ENCODE measurements at regions not wholly inside any gene's neighbourhood (a gene's known extent, or its start where the extent isn't known, plus 50 kb on each side); places are given as distances from the start of the nearest gene placed in this dataset.

DNA sequence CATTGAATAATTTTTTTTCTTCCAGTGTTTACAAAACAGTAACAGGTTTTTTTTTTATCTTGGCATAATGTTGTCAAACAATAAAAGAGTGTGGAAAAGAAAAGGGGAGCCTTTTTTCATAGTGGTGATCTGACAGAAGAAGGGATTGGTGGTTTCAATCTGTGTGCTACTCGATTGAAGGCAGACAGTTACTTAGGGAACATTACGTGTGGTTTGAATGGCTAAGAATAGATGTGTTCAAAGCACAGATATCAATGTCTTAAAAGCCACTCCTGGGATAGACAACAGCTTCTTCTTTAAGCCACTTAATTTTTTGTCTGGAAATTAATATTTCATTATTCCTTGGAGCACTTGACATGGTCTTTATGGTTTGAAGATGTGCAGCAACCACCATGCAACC lies 558.6 kb upstream of the ADGRL2 start:
- TF ChIP-seq EP300 (IDR thresholded peaks at IDR 0.05; ENCODE audit: borderline replicate concordance in 1 of 2, low read depth in 2 of 2, low read length in 2 of 2) (no peak), POLR2AphosphoS5 (IDR thresholded peaks at IDR 0.05; ENCODE audit: low read depth, low read length) (no peak), POLR2A (IDR thresholded peaks at IDR 0.05; ENCODE audit: control extremely low read depth in 1 of 2, low read depth in 2 of 2, low read length in 2 of 2) (no peak), CHD2 (IDR thresholded peaks at IDR 0.05; ENCODE audit: low read length) (no peak), RFX5 (IDR thresholded peaks at IDR 0.05; ENCODE audit: borderline replicate concordance, low read depth, low read length) (no peak), HDAC6 (IDR thresholded peaks at IDR 0.05; ENCODE audit: low read depth, low read length) (no peak), CBX5 (IDR thresholded peaks at IDR 0.05; ENCODE audit: low read depth, low read length) (no peak), EZH2 (IDR thresholded peaks at IDR 0.05; ENCODE audit: low read depth, low read length, severe bottlenecking) (no peak), TAF1 (IDR thresholded peaks at IDR 0.05; ENCODE audit: low read depth, low read length) (no peak), SP2 (IDR thresholded peaks at IDR 0.05; ENCODE audit: low read length) (no peak), TBP (IDR thresholded peaks at IDR 0.05; ENCODE audit: low read depth, low read length) (no peak), JUND (IDR thresholded peaks at IDR 0.05; ENCODE audit: low read length) (no peak)
- TF ChIP-seq, protein P1, sequence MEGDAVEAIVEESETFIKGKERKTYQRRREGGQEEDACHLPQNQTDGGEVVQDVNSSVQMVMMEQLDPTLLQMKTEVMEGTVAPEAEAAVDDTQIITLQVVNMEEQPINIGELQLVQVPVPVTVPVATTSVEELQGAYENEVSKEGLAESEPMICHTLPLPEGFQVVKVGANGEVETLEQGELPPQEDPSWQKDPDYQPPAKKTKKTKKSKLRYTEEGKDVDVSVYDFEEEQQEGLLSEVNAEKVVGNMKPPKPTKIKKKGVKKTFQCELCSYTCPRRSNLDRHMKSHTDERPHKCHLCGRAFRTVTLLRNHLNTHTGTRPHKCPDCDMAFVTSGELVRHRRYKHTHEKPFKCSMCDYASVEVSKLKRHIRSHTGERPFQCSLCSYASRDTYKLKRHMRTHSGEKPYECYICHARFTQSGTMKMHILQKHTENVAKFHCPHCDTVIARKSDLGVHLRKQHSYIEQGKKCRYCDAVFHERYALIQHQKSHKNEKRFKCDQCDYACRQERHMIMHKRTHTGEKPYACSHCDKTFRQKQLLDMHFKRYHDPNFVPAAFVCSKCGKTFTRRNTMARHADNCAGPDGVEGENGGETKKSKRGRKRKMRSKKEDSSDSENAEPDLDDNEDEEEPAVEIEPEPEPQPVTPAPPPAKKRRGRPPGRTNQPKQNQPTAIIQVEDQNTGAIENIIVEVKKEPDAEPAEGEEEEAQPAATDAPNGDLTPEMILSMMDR (IDR thresholded peaks at IDR 0.05; ENCODE audit: control extremely low read depth in 1 of 3, insufficient read depth in 1 of 3, low read depth in 1 of 3, low read length in 3 of 3) = no peak
- TF ChIP-seq, protein P2, sequence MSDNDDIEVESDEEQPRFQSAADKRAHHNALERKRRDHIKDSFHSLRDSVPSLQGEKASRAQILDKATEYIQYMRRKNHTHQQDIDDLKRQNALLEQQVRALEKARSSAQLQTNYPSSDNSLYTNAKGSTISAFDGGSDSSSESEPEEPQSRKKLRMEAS (IDR thresholded peaks at IDR 0.05) = no peak

Data from H1 (cell line).